H9 (cell line): ENCODE measurements at regions not wholly inside any gene's neighbourhood (a gene's known extent, or its start where the extent isn't known, plus 50 kb on each side); places are given as distances from the start of the nearest gene placed in this dataset.

ENCODE experiments used
- DNase-seq: peaks from one replicate; pipeline ENCODE4 v3.0.0-alpha.2; 2017
- H2AFZ ChIP-seq: one replicate; pipeline ENCODE4 v1.6.1; 2013; ENCODE audit warnings: mild to moderate bottlenecking, low read length, control low read depth, moderate library complexity
- H2AK5ac ChIP-seq: 2 replicates; pipeline ENCODE4 v1.6.1; 2013; ENCODE audit warnings: low read length, control low read depth, mixed read lengths; ENCODE audit not compliant: insufficient read length
- H2BK120ac ChIP-seq: one replicate; pipeline ENCODE4 v1.6.1; 2013; ENCODE audit warnings: low read depth, mild to moderate bottlenecking, low read length, control low read depth, inconsistent platforms; ENCODE audit not compliant: poor library complexity, severe bottlenecking
- H2BK12ac ChIP-seq: 2 replicates; pipeline ENCODE4 v1.6.1; 2013; ENCODE audit warnings: low read length, control low read depth, mixed read lengths, low read depth; ENCODE audit not compliant: insufficient read length
- H2BK15ac ChIP-seq: 2 replicates; pipeline ENCODE4 v1.6.1; 2013; ENCODE audit warnings: low read depth, low read length, control low read depth
- H2BK20ac ChIP-seq: one replicate; pipeline ENCODE4 v1.6.1; 2013; ENCODE audit warnings: low read depth, mild to moderate bottlenecking, low read length, control low read depth, inconsistent platforms; ENCODE audit not compliant: poor library complexity, severe bottlenecking
- H2BK5ac ChIP-seq: 2 replicates; pipeline ENCODE4 v1.6.1; 2013; ENCODE audit warnings: low read length, control low read depth, mixed read lengths; ENCODE audit not compliant: insufficient read length
- H3K14ac ChIP-seq: 2 replicates; pipeline ENCODE4 v1.6.1; 2013; ENCODE audit warnings: low read length, control low read depth; ENCODE audit not compliant: insufficient read depth
- H3K18ac ChIP-seq: 2 replicates; pipeline ENCODE4 v1.6.1; 2013; ENCODE audit warnings: low read depth, mild to moderate bottlenecking, mixed read lengths, low read length, control low read depth; ENCODE audit not compliant: insufficient read length
- H3K23ac ChIP-seq: 2 replicates; pipeline ENCODE4 v1.6.1; 2013; ENCODE audit warnings: low read length, control low read depth, mixed read lengths, low read depth; ENCODE audit not compliant: insufficient read length
- H3K23me2 ChIP-seq: 2 replicates; pipeline ENCODE4 v1.6.1; 2013; ENCODE audit warnings: low read depth, mild to moderate bottlenecking, mixed read lengths, low read length, control low read depth; ENCODE audit not compliant: insufficient read length, poor library complexity, severe bottlenecking
- H3K27ac ChIP-seq: 2 replicates; pipeline ENCODE4 v1.5.1; 2013; ENCODE audit warnings: low read length, control low read depth, mixed read lengths, low read depth; ENCODE audit not compliant: insufficient read length
- H3K27me3 ChIP-seq: 2 replicates; pipeline ENCODE4 v1.6.1; 2013; ENCODE audit warnings: low read length, control low read depth, inconsistent platforms; ENCODE audit not compliant: insufficient read depth
- H3K4ac ChIP-seq: 2 replicates; pipeline ENCODE4 v1.6.1; 2013; ENCODE audit warnings: low read depth, mild to moderate bottlenecking, control low read depth, inconsistent platforms, low read length, moderate library complexity
- H3K4me1 ChIP-seq: 2 replicates; pipeline ENCODE4 v1.6.1; 2013; ENCODE audit warnings: low read length, control low read depth, inconsistent platforms; ENCODE audit not compliant: insufficient read depth
- H3K4me2 ChIP-seq: 2 replicates; pipeline ENCODE4 v1.6.1; 2013; ENCODE audit warnings: low read length, control low read depth, mixed read lengths; ENCODE audit not compliant: insufficient read length, insufficient read depth
- H3K56ac ChIP-seq: 2 replicates; pipeline ENCODE4 v1.6.1; 2013; ENCODE audit warnings: low read depth, mild to moderate bottlenecking, mixed read lengths, low read length, control low read depth; ENCODE audit not compliant: insufficient read length
- H3K79me1 ChIP-seq: 2 replicates; pipeline ENCODE4 v1.6.1; 2013; ENCODE audit warnings: low read depth, mild to moderate bottlenecking, moderate library complexity, low read length, control low read depth, inconsistent platforms; ENCODE audit not compliant: insufficient read depth, poor library complexity, severe bottlenecking
- H3K79me2 ChIP-seq: 2 replicates; pipeline ENCODE4 v1.6.1; 2013; ENCODE audit warnings: low read length, control low read depth, inconsistent platforms; ENCODE audit not compliant: insufficient read depth
- H3K9ac ChIP-seq: 2 replicates; pipeline ENCODE4 v1.6.1; 2013; ENCODE audit warnings: low read length, control low read depth, mixed read lengths; ENCODE audit not compliant: insufficient read length; ENCODE audit errors: extremely low read depth
- H3K9me3 ChIP-seq: one replicate; pipeline ENCODE4 v1.6.1; 2013; ENCODE audit warnings: low read depth, low read length, inconsistent platforms; ENCODE audit not compliant: control insufficient read depth
- H3T11ph ChIP-seq: one replicate; pipeline ENCODE4 v1.6.1; 2013; ENCODE audit warnings: mild to moderate bottlenecking, low read length, control low read depth, inconsistent platforms
- H4K20me1 ChIP-seq: one replicate; pipeline ENCODE4 v1.6.1; 2013; ENCODE audit not compliant: control insufficient read depth, insufficient read length, insufficient read depth
- H4K5ac ChIP-seq: 2 replicates; pipeline ENCODE4 v1.6.1; 2013; ENCODE audit warnings: low read depth, mild to moderate bottlenecking, mixed read lengths, low read length, control low read depth; ENCODE audit not compliant: insufficient read length
- H4K8ac ChIP-seq: replicated peaks from 2 replicates; pipeline ENCODE4 v1.6.1; 2013; ENCODE audit warnings: low read length, control low read depth, mixed read lengths, low read depth; ENCODE audit not compliant: insufficient read length
- H4K91ac ChIP-seq: 2 replicates; pipeline ENCODE4 v1.6.1; 2013; ENCODE audit warnings: low read depth, mild to moderate bottlenecking, moderate library complexity, mixed read lengths, low read length, control low read depth; ENCODE audit not compliant: insufficient read length
- H3K27ac Mint-ChIP-seq, 3 experiments: 2 replicates in 2 of 3; 3 replicates in 1 of 3; pipeline ENCODE4 v1.8.0; 2020 to 2021; ENCODE audit warnings: mixed read lengths in 3 of 3, mild to moderate bottlenecking in 1 of 3, moderate library complexity in 1 of 3
- H3K27me3 Mint-ChIP-seq: 2 replicates; pipeline ENCODE4 v1.8.0; 2021; ENCODE audit warnings: low read depth, mild to moderate bottlenecking, moderate library complexity, mixed read lengths
- H3K36me3 Mint-ChIP-seq, 3 experiments: 2 replicates in 2 of 3; 3 replicates in 1 of 3; pipeline ENCODE4 v1.8.0; 2020 to 2021; ENCODE audit warnings: low read depth in 3 of 3, mixed read lengths in 3 of 3; ENCODE audit not compliant: insufficient read depth in 1 of 3
- H3K4me1 Mint-ChIP-seq, 2 experiments: 2 replicates each; pipeline ENCODE4 v1.8.0; 2020; ENCODE audit warnings: mixed read lengths in 2 of 2
- H3K4me3 Mint-ChIP-seq, 2 experiments: 2 replicates in 1 of 2; 3 replicates in 1 of 2; pipeline ENCODE4 v1.8.0; 2020 to 2021; ENCODE audit warnings: mild to moderate bottlenecking in 2 of 2, mixed read lengths in 2 of 2, moderate library complexity in 1 of 2
- H3K9me3 Mint-ChIP-seq, 2 experiments: 2 replicates in 1 of 2; 3 replicates in 1 of 2; pipeline ENCODE4 v1.8.0; 2020; ENCODE audit warnings: mild to moderate bottlenecking in 2 of 2, mixed read lengths in 2 of 2, moderate library complexity in 1 of 2
- CTCF ChIP-seq: fragments of 200-600 bp; sonication (generic); conservative IDR thresholded peaks from 3 replicates; pipeline ENCODE4 v1.8.0; 2021; ENCODE audit warnings: antibody characterized with exemption, mild to moderate bottlenecking

- no peak overlapping the region for H2BK20ac ChIP-seq
- H3T11ph ChIP-seq, result no peak overlapping the region
- no peaks in the 10 kb centered on the region for H3K36me3 Mint-ChIP-seq
- H3K23me2 ChIP-seq, result no peaks in the 10 kb centered on the region
- H3K9ac ChIP-seq, result no peak overlapping the region
- no peaks in the 10 kb centered on the region for H3K79me1 ChIP-seq
- H3K27ac ChIP-seq, result no peak overlapping the region
- no peak overlapping the region for H2AFZ ChIP-seq
- H4K20me1 ChIP-seq, result no peaks in the 10 kb centered on the region
- no peak for TF ChIP-seq CTCF
- DNase-seq, result no peak
- H2BK12ac ChIP-seq, result no peak overlapping the region
- no peak overlapping the region for H2AK5ac ChIP-seq
- no peak overlapping the region for H4K8ac ChIP-seq
- no peaks in the 10 kb centered on the region for H3K4me1 ChIP-seq
- H3K4me2 ChIP-seq, result no peak overlapping the region
- H3K23ac ChIP-seq, result no peak overlapping the region
- H2BK5ac ChIP-seq, result no peak overlapping the region
- no peak overlapping the region for H3K4me3 Mint-ChIP-seq
- H3K9me3 Mint-ChIP-seq, result no peaks in the 10 kb centered on the region
- H3K4ac ChIP-seq, result no peak overlapping the region
- H2BK15ac ChIP-seq, result no peak overlapping the region
- no peaks in the 10 kb centered on the region; the same call in 1 of the 2 replicates for H3K27me3 Mint-ChIP-seq
- H4K91ac ChIP-seq, result no peak overlapping the region
- no peaks in the 10 kb centered on the region for H3K79me2 ChIP-seq
- no peaks in the 10 kb centered on the region for H3K4me1 Mint-ChIP-seq
- no peak overlapping the region for H3K14ac ChIP-seq
- no peaks in the 10 kb centered on the region for H3K9me3 ChIP-seq
- no peak overlapping the region for H4K5ac ChIP-seq
- H3K27ac Mint-ChIP-seq, result no peak overlapping the region
- H3K27me3 ChIP-seq, result no peaks in the 10 kb centered on the region
- no peak overlapping the region for H3K56ac ChIP-seq
- H3K18ac ChIP-seq, result no peak overlapping the region
- H2BK120ac ChIP-seq, result no peak overlapping the region
Observed at GRCh38 chr9:102035929-102036328, 297.5 kb upstream of the GRIN3A start.
